ENCODE measurements at regions not wholly inside any gene's neighbourhood (a gene's known extent, or its start where the extent isn't known, plus 50 kb on each side); places are given as distances from the start of the nearest gene placed in this dataset.

DNA sequence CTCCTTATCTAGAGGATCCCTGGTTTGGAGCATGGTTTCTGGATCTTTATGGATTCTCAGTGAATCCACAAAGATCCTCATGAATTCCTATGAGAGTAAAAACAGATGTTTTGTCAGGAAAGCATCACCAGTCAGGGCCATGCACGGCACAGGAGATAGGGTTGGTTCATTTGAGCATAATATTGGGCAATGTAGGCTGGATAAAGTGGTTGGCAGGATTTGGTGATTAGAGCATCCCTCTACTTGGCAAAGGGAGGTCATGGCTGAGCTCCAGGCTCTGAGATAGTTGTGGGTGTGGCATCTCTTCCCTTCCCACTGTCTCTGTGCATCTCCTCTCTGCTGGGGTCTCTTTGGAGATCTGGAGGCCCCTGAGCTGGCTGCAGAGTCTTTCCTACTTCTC, 149.8 kb downstream of the DACT1 start:
- TF ChIP-seq, protein P1, sequence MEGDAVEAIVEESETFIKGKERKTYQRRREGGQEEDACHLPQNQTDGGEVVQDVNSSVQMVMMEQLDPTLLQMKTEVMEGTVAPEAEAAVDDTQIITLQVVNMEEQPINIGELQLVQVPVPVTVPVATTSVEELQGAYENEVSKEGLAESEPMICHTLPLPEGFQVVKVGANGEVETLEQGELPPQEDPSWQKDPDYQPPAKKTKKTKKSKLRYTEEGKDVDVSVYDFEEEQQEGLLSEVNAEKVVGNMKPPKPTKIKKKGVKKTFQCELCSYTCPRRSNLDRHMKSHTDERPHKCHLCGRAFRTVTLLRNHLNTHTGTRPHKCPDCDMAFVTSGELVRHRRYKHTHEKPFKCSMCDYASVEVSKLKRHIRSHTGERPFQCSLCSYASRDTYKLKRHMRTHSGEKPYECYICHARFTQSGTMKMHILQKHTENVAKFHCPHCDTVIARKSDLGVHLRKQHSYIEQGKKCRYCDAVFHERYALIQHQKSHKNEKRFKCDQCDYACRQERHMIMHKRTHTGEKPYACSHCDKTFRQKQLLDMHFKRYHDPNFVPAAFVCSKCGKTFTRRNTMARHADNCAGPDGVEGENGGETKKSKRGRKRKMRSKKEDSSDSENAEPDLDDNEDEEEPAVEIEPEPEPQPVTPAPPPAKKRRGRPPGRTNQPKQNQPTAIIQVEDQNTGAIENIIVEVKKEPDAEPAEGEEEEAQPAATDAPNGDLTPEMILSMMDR (IDR thresholded peaks at IDR 0.05 in 4 of 5, conservative IDR thresholded peaks at IDR 0.05 in 1 of 5), result no peak
- TF ChIP-seq POLR2A (IDR thresholded peaks at IDR 0.05), result no peak

Data from gastrocnemius medialis (tissue), 4 donors.